Astrocyte of the cerebellum (primary cell): ENCODE measurements at regions not wholly inside any gene's neighbourhood (a gene's known extent, or its start where the extent isn't known, plus 50 kb on each side); places are given as distances from the start of the nearest gene placed in this dataset.

Source experiments
- DNase-seq: peaks from one replicate; pipeline ENCODE4 v3.0.0-alpha.2; 2011; ENCODE audit warnings: low read depth
- H3K4me3 ChIP-seq: 2 replicates; pipeline ENCODE4 v1.5.1; 2011; ENCODE audit warnings: mild to moderate bottlenecking, low read depth, low read length, moderate library complexity
- in situ Hi-C: cut with HindIII; loops from 2 replicates; pipeline ENCODE4 v1.10.0; 2017; ENCODE audit warnings: low sequenced_read_pairs
- TF ChIP-seq, protein P1 (sequence below): IDR thresholded peaks from 2 replicates; pipeline ENCODE4 v1.5.1; 2012; ENCODE audit warnings: low read length, low read depth, moderate library complexity, mild to moderate bottlenecking; ENCODE audit errors: missing control alignments

GRCh38 chr13:76622315-76623040, 263.7 kb downstream of the KCTD12 start:
- TF ChIP-seq, protein P1, sequence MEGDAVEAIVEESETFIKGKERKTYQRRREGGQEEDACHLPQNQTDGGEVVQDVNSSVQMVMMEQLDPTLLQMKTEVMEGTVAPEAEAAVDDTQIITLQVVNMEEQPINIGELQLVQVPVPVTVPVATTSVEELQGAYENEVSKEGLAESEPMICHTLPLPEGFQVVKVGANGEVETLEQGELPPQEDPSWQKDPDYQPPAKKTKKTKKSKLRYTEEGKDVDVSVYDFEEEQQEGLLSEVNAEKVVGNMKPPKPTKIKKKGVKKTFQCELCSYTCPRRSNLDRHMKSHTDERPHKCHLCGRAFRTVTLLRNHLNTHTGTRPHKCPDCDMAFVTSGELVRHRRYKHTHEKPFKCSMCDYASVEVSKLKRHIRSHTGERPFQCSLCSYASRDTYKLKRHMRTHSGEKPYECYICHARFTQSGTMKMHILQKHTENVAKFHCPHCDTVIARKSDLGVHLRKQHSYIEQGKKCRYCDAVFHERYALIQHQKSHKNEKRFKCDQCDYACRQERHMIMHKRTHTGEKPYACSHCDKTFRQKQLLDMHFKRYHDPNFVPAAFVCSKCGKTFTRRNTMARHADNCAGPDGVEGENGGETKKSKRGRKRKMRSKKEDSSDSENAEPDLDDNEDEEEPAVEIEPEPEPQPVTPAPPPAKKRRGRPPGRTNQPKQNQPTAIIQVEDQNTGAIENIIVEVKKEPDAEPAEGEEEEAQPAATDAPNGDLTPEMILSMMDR = no peak
- in situ Hi-C loops = no loop called here
- no peak overlapping the region for H3K4me3 ChIP-seq
- no peak for DNase-seq

GRCh38 chr13:76621705-76622104, 264.5 kb downstream of the KCTD12 start:
- DNase-seq = no peak
- in situ Hi-C loops = no loop called here
- no peak overlapping the region for H3K4me3 ChIP-seq
- TF ChIP-seq, protein P1 = no peak

DNA sequence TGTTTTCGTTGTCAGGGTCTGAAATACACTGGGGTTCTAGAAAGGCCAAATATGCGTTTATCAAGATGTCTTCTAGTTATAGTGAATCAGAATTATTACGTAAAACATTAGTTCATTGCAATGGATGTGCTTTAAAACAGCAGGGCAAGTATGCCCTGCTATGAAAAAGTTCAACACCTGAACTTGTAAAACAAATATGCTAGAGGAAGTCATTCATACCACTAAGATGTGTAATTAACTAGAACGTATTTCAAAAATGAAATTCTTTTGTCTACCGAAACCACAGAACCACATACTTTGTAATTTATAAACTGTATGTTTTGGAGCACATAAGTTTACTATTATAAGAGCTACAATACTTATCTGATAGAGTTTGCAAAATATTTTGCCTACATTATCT, 266.2 kb downstream of the KCTD12 start:
- TF ChIP-seq, protein P1 = no peak
- H3K4me3 ChIP-seq = no peak overlapping the region
- DNase-seq = no peak
- in situ Hi-C loops = no loop called here

GRCh38 chr13:76619631-76620030, 266.6 kb downstream of the KCTD12 start:
- DNase-seq = no peak
- TF ChIP-seq, protein P1 = no peak
- in situ Hi-C loops = no loop called here
- no peak overlapping the region for H3K4me3 ChIP-seq

DNA sequence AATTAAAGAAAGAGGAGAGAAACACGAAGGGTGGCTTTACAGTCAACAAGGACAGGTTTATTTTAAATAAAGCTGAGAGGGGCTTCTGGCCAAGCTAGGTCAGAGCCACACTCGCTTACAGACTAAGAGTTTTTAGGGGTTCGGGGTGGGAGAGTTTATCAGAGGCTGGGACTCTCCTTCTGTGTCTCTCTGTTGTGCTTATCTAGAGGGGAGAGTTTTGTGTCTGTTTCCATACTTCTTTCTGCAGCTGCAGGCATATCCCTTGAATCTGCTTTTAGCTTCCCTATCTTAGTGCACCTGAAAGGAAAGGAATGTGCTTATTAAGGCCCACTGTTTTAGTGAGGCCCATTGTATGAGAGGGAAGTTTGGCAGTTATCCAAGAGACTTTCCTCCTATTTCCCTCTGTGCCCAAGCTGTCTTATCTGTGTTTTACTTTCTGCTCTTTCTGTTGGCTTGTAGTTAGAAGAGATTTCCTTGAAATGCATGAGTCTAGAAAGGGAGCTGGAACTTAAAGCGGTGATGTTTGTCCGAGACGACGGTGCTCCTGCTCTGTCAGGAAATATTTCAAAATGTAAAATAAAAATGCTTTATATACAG, 275.3 kb downstream of the KCTD12 start:
- TF ChIP-seq, protein P1 = no peak
- no peak overlapping the region for H3K4me3 ChIP-seq
- in situ Hi-C loops = no loop called here
- DNase-seq = no peak

DNA sequence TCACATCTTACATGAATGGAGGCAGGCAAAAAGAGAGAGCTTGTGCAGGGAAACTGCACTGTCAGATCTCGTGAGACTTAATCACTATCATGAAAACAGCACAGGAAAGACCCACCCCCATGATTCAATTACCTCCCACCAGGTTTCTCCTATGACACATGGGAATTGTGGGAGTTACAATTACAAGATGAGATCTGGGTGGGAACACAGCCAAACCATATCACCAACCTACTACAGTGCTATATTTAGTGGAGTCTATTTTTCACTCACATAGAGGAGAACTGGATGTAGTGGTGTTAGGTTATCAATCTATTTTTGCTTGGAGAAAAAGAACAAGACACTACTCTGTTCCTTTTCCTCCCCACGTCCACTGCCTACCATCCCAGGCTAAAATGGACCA, 276.6 kb downstream of the KCTD12 start:
- TF ChIP-seq, protein P1 = no peak
- no peak for DNase-seq
- in situ Hi-C loops = no loop called here
- no peak overlapping the region for H3K4me3 ChIP-seq
